ENCODE measurements at regions not wholly inside any gene's neighbourhood (a gene's known extent, or its start where the extent isn't known, plus 50 kb on each side); places are given as distances from the start of the nearest gene placed in this dataset.

- no peaks in the 10 kb centered on the region for H3K9me3 ChIP-seq (ENCODE audit: control insufficient read depth, insufficient read depth, low read depth, low read length)
- no peak overlapping the region for H3K4me3 ChIP-seq (ENCODE audit: low read depth, low read length)
- no peak overlapping the region for H3K27ac ChIP-seq (ENCODE audit: extremely low read depth, low read depth, low read length)
- H3K4me1 ChIP-seq (ENCODE audit: control insufficient read depth, insufficient read depth, low read length) = no peaks in the 10 kb centered on the region
- ChIA-PET POLR2A (no interaction called here), CTCF (no interaction called here)
- TF ChIP-seq ZNF544 (tag by site-specific recombination; IDR thresholded peaks at IDR 0.05) = no peak
- no peak for TF ChIP-seq ZNF18 (tag by site-specific recombination; IDR thresholded peaks at IDR 0.05)
- TF ChIP-seq, protein P1, sequence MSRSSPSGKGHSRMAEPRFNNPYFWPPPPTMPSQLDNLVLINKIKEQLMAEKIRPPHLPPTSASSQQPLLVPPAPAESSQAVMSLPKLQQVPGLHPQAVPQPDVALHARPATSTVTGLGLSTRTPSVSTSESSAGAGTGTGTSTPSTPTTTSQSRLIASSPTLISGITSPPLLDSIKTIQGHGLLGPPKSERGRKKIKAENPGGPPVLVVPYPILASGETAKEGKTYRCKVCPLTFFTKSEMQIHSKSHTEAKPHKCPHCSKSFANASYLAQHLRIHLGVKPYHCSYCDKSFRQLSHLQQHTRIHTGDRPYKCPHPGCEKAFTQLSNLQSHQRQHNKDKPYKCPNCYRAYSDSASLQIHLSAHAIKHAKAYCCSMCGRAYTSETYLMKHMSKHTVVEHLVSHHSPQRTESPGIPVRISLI (tag by site-specific recombination; IDR thresholded peaks at IDR 0.05) = no peak
- no peak for TF ChIP-seq ZBTB44 (tag by site-specific recombination; IDR thresholded peaks at IDR 0.05)
- no peak for TF ChIP-seq ZFP3 (tag by site-specific recombination; IDR thresholded peaks at IDR 0.05; ENCODE audit: low read depth)
- no peak for TF ChIP-seq ZNF223 (tag by site-specific recombination; IDR thresholded peaks at IDR 0.05)
- no peaks in the 10 kb centered on the region for H3K36me3 ChIP-seq (ENCODE audit: control insufficient read depth in 2 of 2, insufficient read depth in 1 of 2, low read length in 2 of 2)
Measured at GRCh38 chr5:121319292-121319691, 532.4 kb upstream of the FTMT start.

- H3K27ac ChIP-seq (ENCODE audit: extremely low read depth, low read depth, low read length) = no peak overlapping the region
- ChIA-PET POLR2A (no interaction called here), CTCF (no interaction called here)
- no peaks in the 10 kb centered on the region for H3K36me3 ChIP-seq (ENCODE audit: control insufficient read depth in 2 of 2, insufficient read depth in 1 of 2, low read length in 2 of 2)
- no peak for TF ChIP-seq ZNF792 (tag by site-specific recombination; IDR thresholded peaks at IDR 0.05)
- TF ChIP-seq YY2 (tag by site-specific recombination; IDR thresholded peaks at IDR 0.05) = no peak
- TF ChIP-seq ZNF114 (tag by site-specific recombination; IDR thresholded peaks at IDR 0.05) = no peak
- TF ChIP-seq ZNF837 (tag by site-specific recombination; IDR thresholded peaks at IDR 0.05) = no peak
- TF ChIP-seq ZBTB48 (tag by site-specific recombination; IDR thresholded peaks at IDR 0.05) = no peak
- no peak for TF ChIP-seq BCL11B (tag by site-specific recombination; IDR thresholded peaks at IDR 0.05; ENCODE audit: low read depth)
- TF ChIP-seq ZFP41 (tag by site-specific recombination; IDR thresholded peaks at IDR 0.05; ENCODE audit: borderline replicate concordance) = no peak
- no peak for TF ChIP-seq ZFP3 (tag by site-specific recombination; IDR thresholded peaks at IDR 0.05; ENCODE audit: low read depth)
- no peak for TF ChIP-seq ZNF776 (tag by site-specific recombination; IDR thresholded peaks at IDR 0.05; ENCODE audit: borderline replicate concordance)
- no peak for TF ChIP-seq ZNF133 (tag by site-specific recombination; IDR thresholded peaks at IDR 0.05)
- no peak for TF ChIP-seq KLF16 (tag by site-specific recombination; IDR thresholded peaks at IDR 0.05)
- TF ChIP-seq ZNF830 (tag by site-specific recombination; IDR thresholded peaks at IDR 0.05; ENCODE audit: low read depth) = no peak
- TF ChIP-seq ZNF211 (tag by site-specific recombination; IDR thresholded peaks at IDR 0.05; ENCODE audit: low read depth) = no peak
- TF ChIP-seq ZNF623 (tag by site-specific recombination; IDR thresholded peaks at IDR 0.05) = no peak
- no peak for TF ChIP-seq ZBTB7A (tag by site-specific recombination; IDR thresholded peaks at IDR 0.05; ENCODE audit: low read depth)
- TF ChIP-seq ZNF501 (tag by site-specific recombination; IDR thresholded peaks at IDR 0.05) = no peak
- no peaks in the 10 kb centered on the region for H3K4me1 ChIP-seq (ENCODE audit: control insufficient read depth, insufficient read depth, low read length)
- no peak overlapping the region for H3K4me3 ChIP-seq (ENCODE audit: low read depth, low read length)
- no peaks in the 10 kb centered on the region for H3K9me3 ChIP-seq (ENCODE audit: control insufficient read depth, insufficient read depth, low read depth, low read length)
Measured at GRCh38 chr5:121325930-121326329, 525.8 kb upstream of the FTMT start.
